ENCODE measurements at regions not wholly inside any gene's neighbourhood (a gene's known extent, or its start where the extent isn't known, plus 50 kb on each side); places are given as distances from the start of the nearest gene placed in this dataset.

DNA sequence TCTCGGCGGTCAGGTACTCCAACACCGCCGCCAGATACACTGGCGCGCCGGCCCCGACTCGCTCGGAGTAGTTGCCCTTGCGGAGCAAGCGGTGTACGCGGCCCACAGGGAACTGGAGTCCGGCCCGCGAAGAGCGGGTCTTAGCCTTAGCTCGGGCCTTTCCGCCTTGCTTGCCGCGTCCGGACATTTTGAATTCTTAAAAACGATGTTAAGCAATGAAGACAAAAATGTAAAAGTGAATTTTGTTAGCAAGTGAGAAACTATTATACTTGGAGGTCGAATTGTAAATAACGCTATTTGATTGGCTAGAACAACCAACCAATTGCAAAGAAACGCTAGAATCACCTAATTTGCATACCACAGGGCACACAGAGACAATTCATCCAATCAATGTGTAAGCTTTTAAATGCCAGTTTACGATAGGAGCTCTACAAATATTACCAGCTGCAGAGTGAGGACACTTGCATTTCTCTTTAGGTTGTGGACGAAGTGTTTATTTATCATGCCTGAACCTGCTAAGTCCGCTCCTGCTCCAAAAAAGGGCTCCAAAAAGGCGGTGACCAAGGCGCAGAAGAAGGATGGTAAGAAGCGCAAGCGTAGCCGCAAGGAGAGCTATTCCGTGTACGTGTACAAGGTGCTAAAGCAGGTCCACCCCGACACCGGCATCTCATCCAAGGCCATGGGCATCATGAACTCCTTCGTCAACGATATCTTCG lies 112.0 kb downstream of the HFE start:
- no peaks in the 10 kb centered on the region for H3K9me3 ChIP-seq (ENCODE audit: insufficient read depth, low read length, severe bottlenecking)
- H3K4me3 ChIP-seq (ENCODE audit: low read depth in 1 of 2, low read length in 2 of 2): peak overlapping the region; percentile 68 to 76
- peak; percentile 88 for DNase-seq
- H3K4me1 ChIP-seq (ENCODE audit: insufficient read depth, low read length): peaks cover 46% of the 10 kb centered on the region
- H3K27ac ChIP-seq (ENCODE audit: low read length): peak overlapping the region; percentile 100
- ATAC-seq (ENCODE audit: insufficient read depth, low read depth): peak; percentile 64
- H3K27me3 ChIP-seq (ENCODE audit: insufficient read depth, low read length, poor library complexity): no peaks in the 10 kb centered on the region
- TF ChIP-seq EZH2 (IDR thresholded peaks at IDR 0.05; ENCODE audit: borderline replicate concordance, low read depth, low read length, severe bottlenecking): no peak
- TF ChIP-seq, protein P1, sequence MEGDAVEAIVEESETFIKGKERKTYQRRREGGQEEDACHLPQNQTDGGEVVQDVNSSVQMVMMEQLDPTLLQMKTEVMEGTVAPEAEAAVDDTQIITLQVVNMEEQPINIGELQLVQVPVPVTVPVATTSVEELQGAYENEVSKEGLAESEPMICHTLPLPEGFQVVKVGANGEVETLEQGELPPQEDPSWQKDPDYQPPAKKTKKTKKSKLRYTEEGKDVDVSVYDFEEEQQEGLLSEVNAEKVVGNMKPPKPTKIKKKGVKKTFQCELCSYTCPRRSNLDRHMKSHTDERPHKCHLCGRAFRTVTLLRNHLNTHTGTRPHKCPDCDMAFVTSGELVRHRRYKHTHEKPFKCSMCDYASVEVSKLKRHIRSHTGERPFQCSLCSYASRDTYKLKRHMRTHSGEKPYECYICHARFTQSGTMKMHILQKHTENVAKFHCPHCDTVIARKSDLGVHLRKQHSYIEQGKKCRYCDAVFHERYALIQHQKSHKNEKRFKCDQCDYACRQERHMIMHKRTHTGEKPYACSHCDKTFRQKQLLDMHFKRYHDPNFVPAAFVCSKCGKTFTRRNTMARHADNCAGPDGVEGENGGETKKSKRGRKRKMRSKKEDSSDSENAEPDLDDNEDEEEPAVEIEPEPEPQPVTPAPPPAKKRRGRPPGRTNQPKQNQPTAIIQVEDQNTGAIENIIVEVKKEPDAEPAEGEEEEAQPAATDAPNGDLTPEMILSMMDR (IDR thresholded peaks at IDR 0.05; ENCODE audit: borderline replicate concordance, extremely low read depth, low read length, poor library complexity, severe bottlenecking): no peak
- peaks cover 15% of the 10 kb centered on the region for H4K20me1 ChIP-seq (ENCODE audit: insufficient read depth, low read length)
- H3K4me2 ChIP-seq (ENCODE audit: insufficient read depth, low read length): peak overlapping the region; percentile 57
- peak overlapping the region; percentile 91 for H3K9ac ChIP-seq (ENCODE audit: low read depth, low read length)
- H2AFZ ChIP-seq (ENCODE audit: low read depth, low read length): no peak overlapping the region
- peaks cover 9% of the 10 kb centered on the region for H3K36me3 ChIP-seq (ENCODE audit: insufficient read depth, low read length)
- peaks cover 66% of the 10 kb centered on the region for H3K79me2 ChIP-seq (ENCODE audit: insufficient read depth, low read length)

DNA sequence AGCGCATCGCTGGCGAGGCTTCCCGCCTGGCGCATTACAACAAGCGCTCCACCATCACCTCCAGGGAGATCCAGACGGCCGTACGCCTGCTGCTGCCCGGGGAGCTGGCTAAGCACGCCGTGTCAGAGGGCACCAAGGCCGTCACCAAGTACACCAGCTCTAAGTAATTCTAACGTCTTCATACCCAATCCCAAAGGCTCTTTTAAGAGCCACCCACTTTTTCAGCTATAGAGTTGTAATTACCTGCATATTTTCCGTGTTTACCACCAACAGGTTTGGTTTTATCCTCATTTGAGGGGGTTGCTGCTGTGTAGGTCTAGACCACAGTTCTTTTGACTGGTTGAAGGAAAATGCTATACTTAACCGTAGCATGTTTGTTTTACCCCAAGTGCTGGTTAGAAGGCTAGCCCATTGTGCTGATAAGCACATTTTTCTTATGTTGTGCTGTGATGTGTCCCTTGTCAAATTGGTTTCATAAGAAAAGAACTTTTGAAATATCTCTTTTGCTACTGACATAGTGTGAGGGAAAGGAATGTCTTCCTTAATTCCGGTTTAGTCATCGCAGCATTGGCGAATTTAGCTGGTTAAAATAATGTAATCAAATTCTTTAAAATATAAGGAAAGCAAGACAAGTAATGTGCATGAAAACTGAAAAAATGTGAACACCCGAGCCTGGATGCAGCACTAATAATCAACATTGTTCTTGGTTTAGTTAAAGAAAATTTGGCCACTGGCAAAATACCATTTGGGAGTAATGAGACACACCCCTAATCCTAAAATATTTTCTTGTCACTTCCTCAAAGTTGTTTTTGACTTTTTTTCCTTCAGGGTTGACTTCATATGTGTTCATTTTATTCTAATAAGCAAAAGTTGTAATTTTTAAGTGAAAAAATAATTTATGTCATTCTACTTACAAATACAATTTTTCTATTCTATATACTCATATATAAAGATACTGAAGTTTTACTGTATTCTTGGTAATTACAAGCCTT lies 112.8 kb downstream of the HFE start:
- H3K9me3 ChIP-seq (ENCODE audit: insufficient read depth, low read length, severe bottlenecking): no peaks in the 10 kb centered on the region
- peak overlapping the region; percentile 57 for H3K4me2 ChIP-seq (ENCODE audit: insufficient read depth, low read length)
- peaks cover 9% of the 10 kb centered on the region for H3K36me3 ChIP-seq (ENCODE audit: insufficient read depth, low read length)
- ATAC-seq (ENCODE audit: insufficient read depth, low read depth): peak; percentile 0; the same call in 1 of the 3 replicates
- no peak for DNase-seq
- no peaks in the 10 kb centered on the region for H3K27me3 ChIP-seq (ENCODE audit: insufficient read depth, low read length, poor library complexity)
- H3K27ac ChIP-seq (ENCODE audit: low read length): peak overlapping the region; percentile 85
- peak overlapping the region; percentile 63 for H3K9ac ChIP-seq (ENCODE audit: low read depth, low read length)
- H4K20me1 ChIP-seq (ENCODE audit: insufficient read depth, low read length): peaks cover 18% of the 10 kb centered on the region
- peaks cover 38% of the 10 kb centered on the region for H3K4me1 ChIP-seq (ENCODE audit: insufficient read depth, low read length)
- TF ChIP-seq, protein P1 (IDR thresholded peaks at IDR 0.05; ENCODE audit: borderline replicate concordance, extremely low read depth, low read length, poor library complexity, severe bottlenecking): no peak
- no peak for TF ChIP-seq EZH2 (IDR thresholded peaks at IDR 0.05; ENCODE audit: borderline replicate concordance, low read depth, low read length, severe bottlenecking)
- H3K79me2 ChIP-seq (ENCODE audit: insufficient read depth, low read length): peaks cover 61% of the 10 kb centered on the region
- H3K4me3 ChIP-seq (ENCODE audit: low read depth in 1 of 2, low read length in 2 of 2): peak overlapping the region; percentile 24 to 55; a peak in 3 of 4 replicates
- no peak overlapping the region for H2AFZ ChIP-seq (ENCODE audit: low read depth, low read length)

DNA sequence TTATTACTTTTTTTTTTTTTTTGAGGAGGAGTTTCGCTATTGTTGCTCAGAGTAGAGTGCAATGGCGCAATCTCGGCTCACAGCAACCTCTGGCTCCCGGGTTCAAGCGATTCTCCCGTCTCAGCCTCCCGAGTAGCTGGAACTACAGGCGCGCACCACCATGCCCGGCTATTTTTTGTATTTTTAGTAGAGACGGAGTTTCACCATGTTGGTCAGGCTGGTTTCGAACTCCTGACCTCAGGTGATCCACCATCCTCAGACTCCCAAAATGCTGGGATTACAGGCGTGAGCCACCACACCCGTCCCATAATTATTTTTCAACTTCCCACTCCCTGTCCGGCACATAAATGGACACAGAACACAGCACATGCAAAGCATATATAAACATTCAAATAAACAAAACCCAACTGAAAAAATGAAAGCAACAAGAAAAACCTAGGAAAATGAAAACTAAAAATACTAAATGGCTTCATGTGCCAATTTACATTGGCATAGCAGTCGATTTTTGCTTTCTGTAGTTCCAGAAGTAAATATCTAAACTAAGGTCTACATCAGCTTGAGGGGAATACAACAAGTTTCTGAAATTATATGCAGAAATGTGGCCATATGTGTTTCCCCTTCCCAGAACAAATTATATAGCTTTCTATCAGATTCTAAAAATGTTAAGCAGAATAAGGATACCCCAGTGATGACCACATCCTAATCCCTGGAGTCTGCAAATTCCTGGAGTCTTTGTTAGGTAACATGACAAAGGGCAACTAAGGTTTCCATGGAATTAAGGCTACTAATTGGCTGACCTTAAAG lies 113.9 kb downstream of the HFE start:
- H3K4me2 ChIP-seq (ENCODE audit: insufficient read depth, low read length): peak overlapping the region; percentile 25
- DNase-seq (no peak), ATAC-seq (ENCODE audit: insufficient read depth, low read depth) (no peak)
- H3K4me1 ChIP-seq (ENCODE audit: insufficient read depth, low read length): peaks cover 40% of the 10 kb centered on the region
- peaks cover 9% of the 10 kb centered on the region for H3K36me3 ChIP-seq (ENCODE audit: insufficient read depth, low read length)
- H4K20me1 ChIP-seq (ENCODE audit: insufficient read depth, low read length): peaks cover 12% of the 10 kb centered on the region
- no peaks in the 10 kb centered on the region for H3K27me3 ChIP-seq (ENCODE audit: insufficient read depth, low read length, poor library complexity)
- no peaks in the 10 kb centered on the region for H3K9me3 ChIP-seq (ENCODE audit: insufficient read depth, low read length, severe bottlenecking)
- TF ChIP-seq EZH2 (IDR thresholded peaks at IDR 0.05; ENCODE audit: borderline replicate concordance, low read depth, low read length, severe bottlenecking): no peak
- TF ChIP-seq, protein P1 (IDR thresholded peaks at IDR 0.05; ENCODE audit: borderline replicate concordance, extremely low read depth, low read length, poor library complexity, severe bottlenecking): no peak
- H2AFZ ChIP-seq (ENCODE audit: low read depth, low read length): no peak overlapping the region
- H3K9ac ChIP-seq (ENCODE audit: low read depth, low read length): peak overlapping the region; percentile 33
- 0 out of 4 replicates have a peak overlapping the region, but pooled peaks of 1 of the 2 experiments have one; percentile 7 for H3K4me3 ChIP-seq (ENCODE audit: low read depth in 1 of 2, low read length in 2 of 2)
- peaks cover 57% of the 10 kb centered on the region for H3K79me2 ChIP-seq (ENCODE audit: insufficient read depth, low read length)
- peak overlapping the region; percentile 77 for H3K27ac ChIP-seq (ENCODE audit: low read length)
